Astrocyte of the spinal cord (primary cell): ENCODE measurements at regions not wholly inside any gene's neighbourhood (a gene's known extent, or its start where the extent isn't known, plus 50 kb on each side); places are given as distances from the start of the nearest gene placed in this dataset.

Experiments
- DNase-seq: peaks from one replicate; pipeline ENCODE4 v3.0.0; 2011; ENCODE audit warnings: low read depth, low spot score
- H3K4me3 ChIP-seq: 2 replicates; pipeline ENCODE4 v1.5.1; 2011; ENCODE audit warnings: low read depth, mild to moderate bottlenecking, low read length, moderate library complexity
- in situ Hi-C: cut with HindIII; loops from 2 replicates; pipeline ENCODE4 v1.10.0; 2017; ENCODE audit warnings: low sequenced_read_pairs
- TF ChIP-seq, protein P1 (sequence below): IDR thresholded peaks from 2 replicates; pipeline ENCODE4 v1.5.1; 2012; ENCODE audit warnings: low read depth, mild to moderate bottlenecking, low read length, inconsistent platforms

DNA sequence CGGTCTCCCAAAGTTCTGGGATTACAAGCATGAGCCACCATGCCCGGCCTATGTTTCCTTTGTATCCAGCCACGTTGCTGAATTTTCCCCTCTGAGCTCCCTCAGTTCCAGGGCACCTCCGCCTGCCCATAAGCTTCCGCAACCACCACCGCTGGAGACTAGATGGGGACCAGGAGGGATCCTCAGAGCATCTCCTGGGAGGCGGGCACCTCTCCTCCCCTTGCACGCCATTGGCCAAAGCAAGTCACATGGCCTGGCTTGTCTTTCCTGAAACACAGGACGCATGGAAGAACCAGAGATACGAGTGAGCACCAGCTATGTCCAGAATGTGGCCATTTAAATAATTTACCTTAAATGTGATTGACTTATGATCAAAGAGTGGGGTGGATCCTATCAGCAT is 388.3 kb downstream of the BRD1 start:
- in situ Hi-C loops = no loop called here
- H3K4me3 ChIP-seq = no peak overlapping the region
- no peak for DNase-seq
- TF ChIP-seq, protein P1, sequence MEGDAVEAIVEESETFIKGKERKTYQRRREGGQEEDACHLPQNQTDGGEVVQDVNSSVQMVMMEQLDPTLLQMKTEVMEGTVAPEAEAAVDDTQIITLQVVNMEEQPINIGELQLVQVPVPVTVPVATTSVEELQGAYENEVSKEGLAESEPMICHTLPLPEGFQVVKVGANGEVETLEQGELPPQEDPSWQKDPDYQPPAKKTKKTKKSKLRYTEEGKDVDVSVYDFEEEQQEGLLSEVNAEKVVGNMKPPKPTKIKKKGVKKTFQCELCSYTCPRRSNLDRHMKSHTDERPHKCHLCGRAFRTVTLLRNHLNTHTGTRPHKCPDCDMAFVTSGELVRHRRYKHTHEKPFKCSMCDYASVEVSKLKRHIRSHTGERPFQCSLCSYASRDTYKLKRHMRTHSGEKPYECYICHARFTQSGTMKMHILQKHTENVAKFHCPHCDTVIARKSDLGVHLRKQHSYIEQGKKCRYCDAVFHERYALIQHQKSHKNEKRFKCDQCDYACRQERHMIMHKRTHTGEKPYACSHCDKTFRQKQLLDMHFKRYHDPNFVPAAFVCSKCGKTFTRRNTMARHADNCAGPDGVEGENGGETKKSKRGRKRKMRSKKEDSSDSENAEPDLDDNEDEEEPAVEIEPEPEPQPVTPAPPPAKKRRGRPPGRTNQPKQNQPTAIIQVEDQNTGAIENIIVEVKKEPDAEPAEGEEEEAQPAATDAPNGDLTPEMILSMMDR = no peak

GRCh38 chr22:49437956-49438355 is 389.7 kb downstream of the BRD1 start:
- in situ Hi-C loops = no loop called here
- TF ChIP-seq, protein P1 = no peak
- no peak for DNase-seq
- no peak overlapping the region for H3K4me3 ChIP-seq

DNA sequence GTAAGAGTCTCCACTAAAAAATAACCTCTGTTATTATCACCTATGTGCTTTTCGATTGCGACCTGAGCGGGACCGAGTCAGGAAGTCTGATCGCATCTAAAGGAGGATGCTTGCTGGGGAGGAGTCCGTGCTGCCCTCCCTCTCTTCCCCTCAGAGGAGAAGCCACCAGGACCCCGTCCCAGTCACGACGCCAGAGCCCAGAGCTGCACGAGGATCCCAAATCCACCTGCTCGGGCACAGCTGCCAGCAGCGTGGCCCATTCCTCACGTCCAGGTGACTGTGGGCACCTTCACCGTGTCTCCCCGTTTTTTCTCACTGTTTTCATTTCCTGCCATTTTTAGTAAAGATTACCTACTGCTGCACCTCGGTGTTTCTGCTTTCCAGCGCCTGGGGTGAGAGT is 390.3 kb downstream of the BRD1 start:
- in situ Hi-C loops = no loop called here
- TF ChIP-seq, protein P1 = no peak
- DNase-seq = no peak
- no peak overlapping the region for H3K4me3 ChIP-seq

DNA sequence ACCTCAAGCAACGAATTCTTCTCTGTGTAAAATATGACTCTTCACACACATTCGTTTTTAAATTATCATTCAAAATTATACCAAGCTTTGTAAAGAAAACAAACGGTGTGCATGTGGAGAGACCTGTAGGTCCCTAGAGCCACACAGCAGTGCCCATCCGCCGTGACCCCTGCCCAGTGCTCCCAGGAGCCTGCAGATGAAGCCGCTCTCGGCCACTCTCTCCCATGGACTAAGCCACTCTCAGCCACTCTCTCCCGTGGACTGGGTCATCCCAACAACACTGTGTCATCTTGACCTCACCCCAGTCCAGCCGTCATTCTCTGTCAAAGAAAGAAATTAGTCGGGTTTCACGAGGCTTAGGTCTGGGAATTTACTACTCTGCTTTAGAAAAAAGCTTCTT is 391.6 kb downstream of the BRD1 start:
- DNase-seq = no peak
- H3K4me3 ChIP-seq = no peak overlapping the region
- TF ChIP-seq, protein P1 = no peak
- in situ Hi-C loops = no loop called here

- TF ChIP-seq, protein P1 = no peak
- DNase-seq = no peak
- no peak overlapping the region for H3K4me3 ChIP-seq
- in situ Hi-C loops = no loop called here
These were observed 392.1 kb downstream of the BRD1 start for GRCh38 chr22:49435596-49435995.

DNA sequence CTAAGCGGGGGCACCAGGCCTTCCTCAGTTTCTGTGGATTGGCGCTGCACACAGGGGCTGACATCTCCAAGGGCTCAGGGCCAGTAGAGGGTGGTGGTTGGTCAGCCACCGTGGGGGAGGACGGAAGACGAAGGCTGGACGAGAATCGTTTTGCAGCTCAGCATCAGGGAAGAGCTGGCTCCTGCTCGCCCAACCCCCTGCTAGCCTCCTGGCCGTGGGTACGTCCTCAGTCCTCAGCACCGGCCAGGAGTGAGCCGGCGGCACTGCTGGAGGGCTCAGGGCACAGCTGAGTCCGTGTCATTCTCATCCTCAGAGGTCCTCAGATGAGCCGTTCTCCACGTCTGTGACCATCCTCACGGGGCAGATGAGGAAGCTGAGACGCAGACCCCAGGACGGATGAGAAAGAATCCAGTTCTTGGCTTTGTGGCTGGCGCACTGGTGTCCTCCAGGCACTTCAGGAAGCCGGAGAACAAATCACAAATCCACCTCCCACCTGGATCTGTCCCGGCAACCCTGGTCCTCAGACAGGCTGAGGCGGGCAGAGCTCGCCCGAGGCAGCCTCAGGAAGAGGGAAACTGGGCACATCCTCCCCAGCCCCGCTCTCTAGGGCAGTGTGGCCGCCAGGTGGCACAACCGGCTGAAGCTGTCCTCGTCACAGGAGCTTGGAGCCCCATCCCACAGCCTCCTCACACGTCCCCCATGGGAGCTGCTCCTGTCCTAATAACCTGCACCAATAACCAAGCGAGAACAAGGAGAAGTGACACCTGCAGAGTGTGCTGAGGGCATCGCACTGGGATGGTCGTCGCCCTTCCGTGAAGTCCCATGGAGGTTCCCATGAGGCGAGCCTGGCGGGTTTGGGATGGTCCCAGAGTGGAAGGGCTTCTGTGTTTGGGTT is 393.7 kb downstream of the BRD1 start:
- in situ Hi-C loops = no loop called here
- DNase-seq = no peak
- H3K4me3 ChIP-seq = no peak overlapping the region
- TF ChIP-seq, protein P1 = no peak
